Posterior vena cava (tissue), 2 donors: ENCODE measurements at regions not wholly inside any gene's neighbourhood (a gene's known extent, or its start where the extent isn't known, plus 50 kb on each side); places are given as distances from the start of the nearest gene placed in this dataset.

Experiments used
- DNase-seq: peaks from one replicate; pipeline ENCODE4 v3.0.0-alpha.2; 2020; ENCODE audit warnings: low spot score
- intact Hi-C, 2 donors: fragments of 100-400 bp; cut with DNase I; formaldehyde crosslinking; loops; one replicate each; pipeline versions ENCODE4 v1.14.1 to v1.14.2; 2022 to 2023
- donor health status: DM: yes; HTN: yes; CAD: no.
- donor health status: DM: yes; HTN: yes; CAD: no.

DNA sequence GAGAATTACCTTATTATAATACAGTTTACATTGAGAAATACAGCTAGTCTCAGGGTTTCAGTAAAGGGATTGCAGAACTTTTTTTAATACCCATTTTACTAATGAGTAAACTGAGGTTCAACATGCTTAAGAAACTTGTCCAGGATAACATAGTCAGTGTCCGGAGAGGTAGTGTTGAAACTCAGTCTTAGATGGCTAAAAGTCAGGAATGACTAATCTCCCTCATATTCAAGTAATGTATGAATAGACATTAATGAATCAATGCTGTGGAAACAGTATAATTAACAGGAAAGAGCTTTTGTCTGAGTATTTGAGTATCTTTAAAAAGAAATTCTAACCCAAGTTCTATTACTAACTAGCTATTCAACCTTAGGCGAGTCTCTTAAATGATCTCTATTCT is 397.6 kb downstream of the PLA2G4A start:
- DNase-seq = no peak
- intact Hi-C loops = no loop called here

- no peak for DNase-seq
- intact Hi-C loops = loop anchor here in 1 of 2 donors (2.0 kb wide), 1 partner anchor 26 kb away; no protein-coding TSS in a partner anchor
Measured at GRCh38 chr1:187228790-187229189, 400.0 kb downstream of the PLA2G4A start.

- intact Hi-C loops = loop anchor here in 1 of 2 donors (2.0 kb wide), 1 partner anchor 27 kb away; no protein-coding TSS in a partner anchor
- DNase-seq = no peak
Measured at GRCh38 chr1:187229496-187229895, 400.7 kb downstream of the PLA2G4A start.

DNA sequence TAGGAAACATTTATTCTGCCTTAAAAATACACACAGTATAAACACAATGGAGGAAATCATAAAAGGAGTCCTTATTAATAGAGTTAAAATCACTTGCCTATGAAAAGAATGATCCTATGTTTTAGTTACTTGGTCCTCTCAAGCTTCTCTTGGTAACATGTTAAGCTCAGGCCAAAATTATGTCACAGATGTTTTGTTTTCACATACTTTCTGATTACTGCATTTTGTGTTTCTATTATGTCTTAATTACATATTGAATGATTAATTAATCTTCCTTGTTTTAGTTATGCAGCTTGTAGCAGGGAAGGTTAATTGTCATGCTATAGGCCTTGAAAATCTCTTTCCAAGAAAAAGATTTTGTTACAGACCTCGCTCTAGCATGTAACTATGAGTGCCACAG is 406.0 kb downstream of the PLA2G4A start:
- intact Hi-C loops = loop anchor here in 1 of 2 donors (2.0 kb wide), 1 partner anchor 54 kb away; no protein-coding TSS in a partner anchor
- DNase-seq = no peak

DNA sequence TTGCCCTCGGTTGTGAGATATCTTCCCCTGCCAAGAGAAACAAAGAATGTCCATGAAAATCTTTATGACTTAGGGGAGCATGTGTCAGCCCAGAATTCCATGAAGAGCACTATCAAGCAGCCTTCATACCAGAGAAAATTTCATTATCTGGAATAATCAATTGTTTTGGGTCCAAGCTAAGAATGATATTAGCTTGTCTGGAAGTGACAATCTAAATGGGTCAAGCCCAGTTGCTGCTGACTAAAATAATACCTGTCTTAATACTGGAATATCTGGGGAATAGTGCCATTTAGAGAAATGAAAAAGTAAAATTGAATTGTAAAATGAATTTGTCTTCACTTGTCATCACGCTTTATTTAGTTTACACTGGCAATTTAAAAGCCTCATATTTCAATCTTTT is 407.4 kb downstream of the PLA2G4A start:
- intact Hi-C loops = no loop called here
- DNase-seq = no peak

GRCh38 chr1:187236676-187237075 is 407.9 kb downstream of the PLA2G4A start:
- intact Hi-C loops = no loop called here
- no peak for DNase-seq

GRCh38 chr1:187237542-187237941 is 408.8 kb downstream of the PLA2G4A start:
- DNase-seq = no peak
- intact Hi-C loops = no loop called here

- intact Hi-C loops = no loop called here
Measured at GRCh38 chr1:187241971-187242370, 413.2 kb downstream of the PLA2G4A start.

GRCh38 chr1:187244623-187245022 is 415.9 kb downstream of the PLA2G4A start:
- intact Hi-C loops = loop anchor here in 1 of 2 donors (5.0 kb wide), 1 partner anchor 622 kb away; no protein-coding TSS in a partner anchor
- DNase-seq = no peak

More at GRCh38 chr1:187241971-187242370, 413.2 kb downstream of the PLA2G4A start:
- DNase-seq = no peak

GRCh38 chr1:187245201-187245600 is 416.5 kb downstream of the PLA2G4A start:
- DNase-seq = no peak
- intact Hi-C loops = loop anchor here in 1 of 2 donors (5.0 kb wide), 1 partner anchor 623 kb away; no protein-coding TSS in a partner anchor

- intact Hi-C loops = loop anchor here in 1 of 2 donors (5.0 kb wide), 1 partner anchor 627 kb away; no protein-coding TSS in a partner anchor
- no peak for DNase-seq
Measured at GRCh38 chr1:187249196-187249595, 420.4 kb downstream of the PLA2G4A start.

DNA sequence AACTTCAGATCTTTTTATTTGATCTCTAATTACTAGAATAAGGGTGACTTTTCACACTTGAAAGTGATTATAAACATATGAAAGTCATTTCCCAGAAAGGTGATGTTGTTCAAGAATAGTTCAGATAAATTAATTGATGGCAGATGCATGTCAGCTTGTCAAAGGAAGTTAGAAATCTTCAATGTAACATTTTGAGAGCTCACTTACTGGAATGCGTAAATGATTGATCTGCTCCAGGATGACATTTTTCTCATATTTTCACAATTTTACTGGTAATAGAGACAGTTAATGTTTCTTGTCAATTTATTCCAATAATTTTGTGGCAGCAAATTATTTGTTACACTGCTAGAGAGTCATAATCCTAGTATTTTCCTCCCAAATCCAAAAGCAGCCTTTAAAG is 424.2 kb downstream of the PLA2G4A start:
- intact Hi-C loops = no loop called here
- no peak for DNase-seq

- intact Hi-C loops = no loop called here
- no peak for DNase-seq
Measured at GRCh38 chr1:187257476-187257875, 428.7 kb downstream of the PLA2G4A start.

- DNase-seq = no peak
- intact Hi-C loops = no loop called here
Measured at GRCh38 chr1:187261637-187262036, 432.9 kb downstream of the PLA2G4A start.

- intact Hi-C loops = no loop called here
Measured at GRCh38 chr1:187262731-187263130, 434.0 kb downstream of the PLA2G4A start.

DNA sequence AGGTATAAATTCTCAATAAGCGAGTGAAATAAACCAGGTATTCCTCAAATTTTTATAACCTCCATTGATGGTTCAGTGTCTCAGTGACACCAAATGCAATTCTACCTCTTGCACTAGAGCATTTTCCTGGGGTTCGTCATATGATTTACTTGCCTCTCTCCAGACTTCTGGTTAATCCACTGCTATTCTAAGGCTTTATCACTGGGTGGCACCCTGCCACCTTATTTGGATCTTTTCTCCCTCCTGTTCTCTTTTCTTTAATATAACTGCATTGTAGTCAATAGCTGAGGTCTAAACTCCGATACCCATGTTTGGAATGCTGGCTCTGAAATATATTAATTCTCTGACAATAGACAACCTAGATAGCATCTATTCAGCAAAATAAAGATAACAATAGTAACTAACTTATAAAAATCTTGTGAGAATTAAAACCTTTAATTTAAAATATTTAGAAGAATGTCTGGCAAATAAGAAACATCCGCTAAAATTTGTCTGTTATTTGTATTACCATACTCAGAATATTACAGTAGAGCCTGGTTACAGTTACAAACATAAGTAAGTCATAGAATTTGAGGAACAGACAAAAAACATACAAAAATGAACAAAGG is 436.4 kb downstream of the PLA2G4A start:
- DNase-seq = no peak
- intact Hi-C loops = no loop called here

More at GRCh38 chr1:187262731-187263130, 434.0 kb downstream of the PLA2G4A start:
- DNase-seq = no peak

DNA sequence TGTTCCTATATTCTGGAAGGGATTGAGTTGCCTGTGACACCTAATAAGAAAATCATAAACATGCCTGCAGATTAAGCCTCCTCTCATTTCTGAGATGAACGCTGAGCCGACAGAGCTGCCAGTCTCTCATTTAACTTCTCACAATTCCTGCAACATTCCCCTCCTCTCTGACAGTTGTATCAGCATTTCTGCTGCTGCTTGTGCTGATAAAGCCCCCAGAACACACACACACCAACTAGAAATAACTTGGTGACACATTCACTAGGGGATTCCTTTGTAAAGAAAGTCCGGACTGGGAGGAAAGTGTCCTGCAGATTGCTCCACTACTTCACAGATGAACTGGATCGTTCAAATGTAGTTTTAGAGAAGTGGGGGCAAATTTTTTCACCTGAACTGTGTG is 437.3 kb downstream of the PLA2G4A start:
- intact Hi-C loops = no loop called here
- no peak for DNase-seq

- DNase-seq = no peak
- intact Hi-C loops = no loop called here
Measured at GRCh38 chr1:187267827-187268226, 439.1 kb downstream of the PLA2G4A start.

- DNase-seq = no peak
- intact Hi-C loops = no loop called here
Measured at GRCh38 chr1:187270256-187270655, 441.5 kb downstream of the PLA2G4A start.

- intact Hi-C loops = no loop called here
- no peak for DNase-seq
Measured at GRCh38 chr1:187275346-187275745, 446.6 kb downstream of the PLA2G4A start.

DNA sequence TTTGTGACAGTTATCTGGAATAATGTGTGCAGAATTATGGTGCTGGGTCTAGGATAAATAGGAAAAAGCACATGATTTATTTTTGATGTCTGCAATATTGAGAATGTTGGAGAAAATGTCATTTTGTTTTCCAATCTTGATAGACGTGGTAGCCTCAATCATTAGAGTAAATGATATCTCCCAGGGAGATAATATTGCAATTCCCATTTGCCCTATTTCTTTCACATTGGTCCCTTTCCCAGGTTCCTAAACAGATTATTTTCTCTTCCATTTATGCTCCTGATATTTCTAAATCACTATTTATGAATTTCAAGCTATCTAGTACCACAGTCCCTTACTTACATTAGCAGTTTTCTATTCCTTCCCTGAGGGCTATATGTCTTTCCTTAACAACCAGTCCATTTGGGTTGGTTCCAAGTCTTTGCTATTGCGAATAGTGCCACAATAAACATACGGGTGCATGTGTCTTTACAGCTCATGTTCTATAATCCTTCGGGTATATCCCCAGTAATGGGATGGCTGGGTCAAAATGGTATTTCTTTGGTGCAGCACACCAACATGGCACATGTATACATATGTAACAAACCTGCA is 447.3 kb downstream of the PLA2G4A start:
- DNase-seq = no peak
- intact Hi-C loops = no loop called here
